ENCODE measurements at regions not wholly inside any gene's neighbourhood (a gene's known extent, or its start where the extent isn't known, plus 50 kb on each side); places are given as distances from the start of the nearest gene placed in this dataset.

DNA sequence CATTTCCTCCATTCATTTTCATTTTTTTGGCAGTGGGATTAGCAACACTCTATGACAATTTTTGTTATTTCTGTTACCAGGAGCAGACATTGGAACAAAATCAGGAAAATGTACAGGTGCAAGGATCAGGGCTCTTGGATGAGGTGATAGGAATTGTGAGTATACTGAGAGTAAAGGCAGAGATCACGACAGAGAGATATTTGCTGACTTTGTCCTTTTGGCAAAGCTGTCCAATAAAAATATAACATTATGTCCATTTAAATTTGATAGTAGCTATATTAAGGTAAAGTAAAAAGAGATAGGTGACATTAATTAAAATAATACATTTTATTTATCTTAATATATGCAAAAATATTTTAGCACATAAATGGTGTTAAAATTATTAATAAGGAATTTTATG lies 373.1 kb upstream of the GNPDA2 start:
- H3K9me1 ChIP-seq (replicated peaks; ENCODE audit: control insufficient read depth, extremely low read depth, insufficient read depth, low read length) = no peaks in the 10 kb centered on the region
- FAIRE-seq (no peak), DNase-seq (ENCODE audit: low read depth, low spot score) (no peak)
- TF ChIP-seq MYC (IDR thresholded peaks at IDR 0.05; ENCODE audit: low read depth, low read length) (no peak), POLR2AphosphoS5 (IDR thresholded peaks at IDR 0.05; ENCODE audit: insufficient read depth, low read depth, low read length) (no peak), POLR2A (IDR thresholded peaks at IDR 0.05; ENCODE audit: low read depth, low read length) (no peak), FOS (IDR thresholded peaks at IDR 0.05; ENCODE audit: borderline replicate concordance, insufficient read depth, low read length) (no peak), JUN (IDR thresholded peaks at IDR 0.05; ENCODE audit: borderline replicate concordance, insufficient read depth, insufficient read length, low read depth) (no peak), GATA2 (IDR thresholded peaks at IDR 0.05; ENCODE audit: insufficient read depth, insufficient read length, low read depth, low read length) (no peak), EZH2 (IDR thresholded peaks at IDR 0.05; ENCODE audit: borderline replicate concordance, low read depth, low read length, severe bottlenecking) (no peak)
- TF ChIP-seq, protein P1, sequence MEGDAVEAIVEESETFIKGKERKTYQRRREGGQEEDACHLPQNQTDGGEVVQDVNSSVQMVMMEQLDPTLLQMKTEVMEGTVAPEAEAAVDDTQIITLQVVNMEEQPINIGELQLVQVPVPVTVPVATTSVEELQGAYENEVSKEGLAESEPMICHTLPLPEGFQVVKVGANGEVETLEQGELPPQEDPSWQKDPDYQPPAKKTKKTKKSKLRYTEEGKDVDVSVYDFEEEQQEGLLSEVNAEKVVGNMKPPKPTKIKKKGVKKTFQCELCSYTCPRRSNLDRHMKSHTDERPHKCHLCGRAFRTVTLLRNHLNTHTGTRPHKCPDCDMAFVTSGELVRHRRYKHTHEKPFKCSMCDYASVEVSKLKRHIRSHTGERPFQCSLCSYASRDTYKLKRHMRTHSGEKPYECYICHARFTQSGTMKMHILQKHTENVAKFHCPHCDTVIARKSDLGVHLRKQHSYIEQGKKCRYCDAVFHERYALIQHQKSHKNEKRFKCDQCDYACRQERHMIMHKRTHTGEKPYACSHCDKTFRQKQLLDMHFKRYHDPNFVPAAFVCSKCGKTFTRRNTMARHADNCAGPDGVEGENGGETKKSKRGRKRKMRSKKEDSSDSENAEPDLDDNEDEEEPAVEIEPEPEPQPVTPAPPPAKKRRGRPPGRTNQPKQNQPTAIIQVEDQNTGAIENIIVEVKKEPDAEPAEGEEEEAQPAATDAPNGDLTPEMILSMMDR (IDR thresholded peaks at IDR 0.05; ENCODE audit: extremely low read depth in 1 of 2, insufficient read depth in 1 of 2, low read depth in 1 of 2, low read length in 2 of 2) = no peak
- TF ChIP-seq, protein P2, sequence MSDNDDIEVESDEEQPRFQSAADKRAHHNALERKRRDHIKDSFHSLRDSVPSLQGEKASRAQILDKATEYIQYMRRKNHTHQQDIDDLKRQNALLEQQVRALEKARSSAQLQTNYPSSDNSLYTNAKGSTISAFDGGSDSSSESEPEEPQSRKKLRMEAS (IDR thresholded peaks at IDR 0.05; ENCODE audit: insufficient read depth, insufficient read length) = no peak
- peaks cover 5% of the 10 kb centered on the region for H3K9me3 ChIP-seq (replicated peaks; ENCODE audit: control insufficient read depth, insufficient read depth, low read length)
- H3K4me1 ChIP-seq (ENCODE audit: control insufficient read depth, extremely low read depth, insufficient read depth, low read length) = no peaks in the 10 kb centered on the region
- ChIA-PET CTCF (no interaction called here), POLR2A (no interaction called here)
- H3K27ac ChIP-seq (ENCODE audit: insufficient read depth, low read depth, low read length) = no peak overlapping the region
- no peaks in the 10 kb centered on the region for H3K36me3 ChIP-seq (ENCODE audit: control insufficient read depth in 2 of 2, extremely low read depth in 1 of 2, insufficient read depth in 2 of 2, low read length in 2 of 2)
- H4K20me1 ChIP-seq (replicated peaks; ENCODE audit: control insufficient read depth, extremely low read depth, insufficient read depth, low read length) = no peaks in the 10 kb centered on the region
- no peak overlapping the region for H2AFZ ChIP-seq (ENCODE audit: low read depth, low read length)
- no TSS peak for BruUV-seq (replicated peaks)
- H3K79me2 ChIP-seq (ENCODE audit: control insufficient read depth, insufficient read depth, low read length) = no peaks in the 10 kb centered on the region
- intact Hi-C loops (cut with micrococcal nuclease) (no loop called here), dilution Hi-C loops (cut with MboI; ENCODE audit: extremely low pct_ligation_motif_present, low sequenced_read_pairs) (no loop called here)
- no peak overlapping the region for H3K9ac ChIP-seq (replicated peaks; ENCODE audit: extremely low read depth, insufficient read depth, low read length)
- H3K27me3 ChIP-seq (ENCODE audit: control insufficient read depth in 2 of 2, insufficient read depth in 2 of 2, low read length in 2 of 2) = no peaks in the 10 kb centered on the region
- H3K4me2 ChIP-seq (ENCODE audit: insufficient read depth, low read length) = no peak overlapping the region
- no peak overlapping the region for H3K4me3 ChIP-seq (replicated peaks in 1 of 3; ENCODE audit: insufficient read depth in 1 of 3, low read depth in 1 of 3, low read length in 3 of 3)

Measured in endothelial cell of umbilical vein (primary cell).